WTC11 (cell line): ENCODE measurements at regions not wholly inside any gene's neighbourhood (a gene's known extent, or its start where the extent isn't known, plus 50 kb on each side); places are given as distances from the start of the nearest gene placed in this dataset.

Source experiments
- GABPB1 ChIP-seq: sonication (generic); formaldehyde crosslinking; IDR thresholded peaks from 2 replicates; pipeline ENCODE4 v1.8.1; 2023; ENCODE audit warnings: mild to moderate bottlenecking, missing genetic modification reagents
- TF ChIP-seq, protein P1 (sequence below): sonication (generic); formaldehyde crosslinking; IDR thresholded peaks from 2 replicates; pipeline ENCODE4 v1.8.0; 2023; ENCODE audit warnings: mild to moderate bottlenecking, missing genetic modification reagents
- TF ChIP-seq, protein P2 (sequence below): sonication (generic); formaldehyde crosslinking; IDR thresholded peaks from 2 replicates; pipeline ENCODE4 v1.8.1; 2023; ENCODE audit warnings: mild to moderate bottlenecking, moderate library complexity, missing genetic modification reagents

- TF ChIP-seq, protein P1, sequence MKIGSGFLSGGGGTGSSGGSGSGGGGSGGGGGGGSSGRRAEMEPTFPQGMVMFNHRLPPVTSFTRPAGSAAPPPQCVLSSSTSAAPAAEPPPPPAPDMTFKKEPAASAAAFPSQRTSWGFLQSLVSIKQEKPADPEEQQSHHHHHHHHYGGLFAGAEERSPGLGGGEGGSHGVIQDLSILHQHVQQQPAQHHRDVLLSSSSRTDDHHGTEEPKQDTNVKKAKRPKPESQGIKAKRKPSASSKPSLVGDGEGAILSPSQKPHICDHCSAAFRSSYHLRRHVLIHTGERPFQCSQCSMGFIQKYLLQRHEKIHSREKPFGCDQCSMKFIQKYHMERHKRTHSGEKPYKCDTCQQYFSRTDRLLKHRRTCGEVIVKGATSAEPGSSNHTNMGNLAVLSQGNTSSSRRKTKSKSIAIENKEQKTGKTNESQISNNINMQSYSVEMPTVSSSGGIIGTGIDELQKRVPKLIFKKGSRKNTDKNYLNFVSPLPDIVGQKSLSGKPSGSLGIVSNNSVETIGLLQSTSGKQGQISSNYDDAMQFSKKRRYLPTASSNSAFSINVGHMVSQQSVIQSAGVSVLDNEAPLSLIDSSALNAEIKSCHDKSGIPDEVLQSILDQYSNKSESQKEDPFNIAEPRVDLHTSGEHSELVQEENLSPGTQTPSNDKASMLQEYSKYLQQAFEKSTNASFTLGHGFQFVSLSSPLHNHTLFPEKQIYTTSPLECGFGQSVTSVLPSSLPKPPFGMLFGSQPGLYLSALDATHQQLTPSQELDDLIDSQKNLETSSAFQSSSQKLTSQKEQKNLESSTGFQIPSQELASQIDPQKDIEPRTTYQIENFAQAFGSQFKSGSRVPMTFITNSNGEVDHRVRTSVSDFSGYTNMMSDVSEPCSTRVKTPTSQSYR (CRISPR knock-in tag): no peak
- TF ChIP-seq GABPB1 (CRISPR knock-in tag): no peak
- TF ChIP-seq, protein P2, sequence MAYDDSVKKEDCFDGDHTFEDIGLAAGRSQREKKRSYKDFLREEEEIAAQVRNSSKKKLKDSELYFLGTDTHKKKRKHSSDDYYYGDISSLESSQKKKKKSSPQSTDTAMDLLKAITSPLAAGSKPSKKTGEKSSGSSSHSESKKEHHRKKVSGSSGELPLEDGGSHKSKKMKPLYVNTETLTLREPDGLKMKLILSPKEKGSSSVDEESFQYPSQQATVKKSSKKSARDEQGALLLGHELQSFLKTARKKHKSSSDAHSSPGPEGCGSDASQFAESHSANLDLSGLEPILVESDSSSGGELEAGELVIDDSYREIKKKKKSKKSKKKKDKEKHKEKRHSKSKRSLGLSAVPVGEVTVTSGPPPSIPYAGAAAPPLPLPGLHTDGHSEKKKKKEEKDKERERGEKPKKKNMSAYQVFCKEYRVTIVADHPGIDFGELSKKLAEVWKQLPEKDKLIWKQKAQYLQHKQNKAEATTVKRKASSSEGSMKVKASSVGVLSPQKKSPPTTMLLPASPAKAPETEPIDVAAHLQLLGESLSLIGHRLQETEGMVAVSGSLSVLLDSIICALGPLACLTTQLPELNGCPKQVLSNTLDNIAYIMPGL: no peak
Measured at GRCh38 chr11:31957674-31958073, 133.2 kb upstream of the RCN1 start.
